RWPE1 (cell line): ENCODE measurements at regions not wholly inside any gene's neighbourhood (a gene's known extent, or its start where the extent isn't known, plus 50 kb on each side); places are given as distances from the start of the nearest gene placed in this dataset.
"Not testable (repeated sequence)": the region's sequence is repeated elsewhere in the genome, so short reads cannot be mapped to it uniquely, and the experiment has no call there.

Experiments used
- CTCF ChIA-PET: fragments of 350-600 bp; sonication (Branson Sonifier 250); formaldehyde crosslinking; extraction: SDS; loops from one replicate; lab custom pipeline; 2021; lab: Yijun Ruan, JAX
- POLR2A ChIA-PET: fragments of 400-600 bp; formaldehyde crosslinking; extraction: SDS; loops from one replicate; lab custom pipeline; 2020; ENCODE audit warnings: antibody characterized with exemption; ENCODE audit not compliant: low non-redundant PET; lab: Yijun Ruan, JAX
- DNase-seq: peaks from one replicate; pipeline ENCODE4 v3.0.0; 2012; ENCODE audit warnings: low spot score
- H3K27ac ChIP-seq: fragments of 450-650 bp; 2 replicates; pipeline ENCODE4 v1.5.1; 2017
- TF ChIP-seq, protein P1 (sequence below): fragments of 450-650 bp; conservative IDR thresholded peaks from 2 replicates; pipeline ENCODE4 v1.5.1; 2017; ENCODE audit warnings: low read depth, mild to moderate bottlenecking

DNA sequence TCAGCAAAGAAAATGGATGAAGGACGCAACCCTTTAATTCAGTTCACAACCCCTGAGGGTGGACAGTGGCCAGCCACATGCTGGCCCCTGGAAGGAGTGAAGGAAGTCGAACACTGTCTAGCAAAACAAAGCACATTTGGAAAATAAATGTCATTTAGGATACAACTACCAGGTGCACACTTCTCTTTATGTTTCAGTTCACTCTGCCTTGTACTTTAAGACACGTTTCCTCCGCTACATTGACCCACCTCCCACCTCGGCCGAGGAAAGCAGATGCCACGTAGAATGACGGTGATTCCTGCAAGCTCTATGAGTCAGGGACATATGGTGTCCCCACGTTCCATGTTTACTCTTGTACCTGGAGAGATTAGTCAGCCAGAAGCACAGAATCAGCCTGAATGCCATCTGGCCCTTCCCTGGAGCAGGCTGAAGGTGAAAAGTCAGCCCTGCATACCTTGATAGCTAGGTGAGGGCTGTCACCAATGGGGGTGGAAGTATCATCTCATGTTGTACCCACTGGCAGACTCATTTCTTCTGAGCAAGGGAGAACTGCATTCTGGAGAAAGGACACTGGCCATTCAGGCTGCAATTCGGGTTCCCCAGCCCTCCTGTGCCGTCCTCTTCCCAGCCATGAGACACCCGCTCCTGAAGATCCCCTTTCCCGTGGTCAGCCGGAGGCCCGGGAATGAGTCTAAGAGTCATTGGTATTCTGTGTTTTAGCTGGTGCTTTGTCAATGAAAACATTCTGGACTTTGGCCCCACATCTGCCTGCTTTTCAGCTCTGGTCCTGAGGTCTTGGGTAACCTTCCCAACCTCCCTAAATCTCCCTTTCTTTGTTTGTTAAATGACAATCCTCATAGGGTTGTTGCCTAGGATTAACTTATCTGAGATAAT lies 60.6 kb downstream of the FOXA2 start:
- H3K27ac ChIP-seq: no peak overlapping the region
- TF ChIP-seq, protein P1, sequence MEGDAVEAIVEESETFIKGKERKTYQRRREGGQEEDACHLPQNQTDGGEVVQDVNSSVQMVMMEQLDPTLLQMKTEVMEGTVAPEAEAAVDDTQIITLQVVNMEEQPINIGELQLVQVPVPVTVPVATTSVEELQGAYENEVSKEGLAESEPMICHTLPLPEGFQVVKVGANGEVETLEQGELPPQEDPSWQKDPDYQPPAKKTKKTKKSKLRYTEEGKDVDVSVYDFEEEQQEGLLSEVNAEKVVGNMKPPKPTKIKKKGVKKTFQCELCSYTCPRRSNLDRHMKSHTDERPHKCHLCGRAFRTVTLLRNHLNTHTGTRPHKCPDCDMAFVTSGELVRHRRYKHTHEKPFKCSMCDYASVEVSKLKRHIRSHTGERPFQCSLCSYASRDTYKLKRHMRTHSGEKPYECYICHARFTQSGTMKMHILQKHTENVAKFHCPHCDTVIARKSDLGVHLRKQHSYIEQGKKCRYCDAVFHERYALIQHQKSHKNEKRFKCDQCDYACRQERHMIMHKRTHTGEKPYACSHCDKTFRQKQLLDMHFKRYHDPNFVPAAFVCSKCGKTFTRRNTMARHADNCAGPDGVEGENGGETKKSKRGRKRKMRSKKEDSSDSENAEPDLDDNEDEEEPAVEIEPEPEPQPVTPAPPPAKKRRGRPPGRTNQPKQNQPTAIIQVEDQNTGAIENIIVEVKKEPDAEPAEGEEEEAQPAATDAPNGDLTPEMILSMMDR: no peak
- CTCF ChIA-PET: no interaction called here
- POLR2A ChIA-PET: no interaction called here
- DNase-seq: no peak

DNA sequence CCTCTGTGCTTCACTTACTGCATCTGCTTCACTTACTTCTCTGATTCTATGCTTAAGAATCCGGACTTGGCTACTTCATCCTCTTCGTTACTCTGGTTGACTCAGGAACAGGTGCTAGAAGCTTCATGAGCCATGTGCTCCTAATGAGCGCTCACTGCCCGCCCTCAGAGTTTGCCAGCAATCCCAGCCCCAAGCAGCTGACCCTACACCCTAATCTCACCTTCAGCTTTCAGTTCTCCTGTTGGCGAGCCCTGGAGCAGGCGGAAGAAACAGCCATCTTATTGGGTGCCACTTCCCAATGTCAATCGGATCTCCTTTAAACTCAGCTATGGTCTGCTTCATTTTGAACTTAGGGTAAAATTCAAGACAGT lies 61.3 kb downstream of the FOXA2 start:
- no peak overlapping the region for H3K27ac ChIP-seq
- TF ChIP-seq, protein P1: no peak
- ChIA-PET POLR2A (no interaction called here), CTCF (no interaction called here)
- no peak for DNase-seq

DNA sequence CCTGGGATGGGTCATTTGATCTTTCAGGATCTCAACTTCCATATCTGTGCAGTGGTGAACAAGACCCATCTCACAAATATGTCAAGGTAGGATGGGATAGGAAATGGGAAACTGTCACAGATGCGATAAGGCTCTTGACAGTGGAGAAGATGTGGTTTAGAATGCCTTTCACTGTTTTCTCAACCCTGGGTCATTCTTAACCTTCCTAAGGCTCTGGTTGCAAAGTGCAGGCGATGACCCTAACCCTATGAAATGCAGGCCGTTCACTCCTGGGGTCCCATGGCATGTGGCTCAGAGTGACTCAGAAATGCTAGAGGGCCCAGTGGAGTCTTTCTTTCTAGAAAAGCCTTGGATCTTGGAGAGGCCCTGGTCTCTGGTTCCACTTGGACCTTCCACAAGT lies 61.7 kb downstream of the FOXA2 start:
- DNase-seq: no peak
- H3K27ac ChIP-seq: no peak overlapping the region
- TF ChIP-seq, protein P1: no peak
- ChIA-PET CTCF (no interaction called here), POLR2A (no interaction called here)

DNA sequence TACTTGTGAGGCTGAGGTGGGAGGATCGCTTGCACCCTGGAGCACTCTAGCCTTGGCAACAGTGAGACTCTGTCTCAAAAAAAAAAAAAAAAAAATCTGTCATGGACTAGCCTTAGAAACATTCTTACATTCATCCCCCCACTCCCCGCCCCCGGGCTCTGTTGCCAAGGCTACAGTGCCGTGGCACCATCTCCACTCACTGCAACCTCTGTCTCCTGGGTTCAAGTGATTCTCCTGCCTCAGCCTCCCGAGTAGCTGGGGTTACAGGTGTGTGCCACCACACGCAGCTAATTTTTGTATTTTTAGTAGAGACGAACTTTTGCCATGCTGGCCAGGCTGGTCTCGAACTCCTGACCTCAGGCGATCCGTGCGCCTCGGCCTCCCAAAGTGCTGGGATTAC lies 62.4 kb downstream of the FOXA2 start:
- CTCF ChIA-PET, POLR2A ChIA-PET, DNase-seq, H3K27ac ChIP-seq: not testable (repeated sequence)

DNA sequence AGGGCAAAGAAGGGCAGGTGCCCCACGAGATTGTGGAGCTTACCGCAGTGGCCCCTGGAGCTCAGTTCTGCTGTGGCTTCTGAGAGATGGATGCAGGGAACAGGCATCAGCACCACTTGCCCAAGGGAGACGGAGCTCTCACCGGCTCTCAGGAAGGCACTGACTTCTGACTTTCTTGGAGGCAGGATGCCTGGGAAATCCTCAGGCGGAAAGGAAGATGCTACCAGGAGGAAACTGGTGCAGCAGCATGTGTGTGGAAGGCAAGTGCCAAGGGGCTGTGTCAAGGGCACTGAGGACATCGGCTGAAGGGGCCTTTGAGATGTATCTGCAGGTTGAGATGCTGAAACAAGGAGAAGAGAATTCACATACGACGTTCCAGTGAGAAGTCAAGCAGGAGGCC lies 64.0 kb downstream of the FOXA2 start:
- DNase-seq: no peak
- H3K27ac ChIP-seq: no peak overlapping the region
- ChIA-PET CTCF (interaction anchor here (0.7 kb wide), 1 partner anchor 102 kb away, joined by 3 read pairs; no protein-coding TSS in a partner anchor), POLR2A (interaction anchor here (0.5 kb wide), 1 partner anchor 27 kb away, joined by 3 read pairs; no protein-coding TSS in a partner anchor)
- TF ChIP-seq, protein P1: no peak

DNA sequence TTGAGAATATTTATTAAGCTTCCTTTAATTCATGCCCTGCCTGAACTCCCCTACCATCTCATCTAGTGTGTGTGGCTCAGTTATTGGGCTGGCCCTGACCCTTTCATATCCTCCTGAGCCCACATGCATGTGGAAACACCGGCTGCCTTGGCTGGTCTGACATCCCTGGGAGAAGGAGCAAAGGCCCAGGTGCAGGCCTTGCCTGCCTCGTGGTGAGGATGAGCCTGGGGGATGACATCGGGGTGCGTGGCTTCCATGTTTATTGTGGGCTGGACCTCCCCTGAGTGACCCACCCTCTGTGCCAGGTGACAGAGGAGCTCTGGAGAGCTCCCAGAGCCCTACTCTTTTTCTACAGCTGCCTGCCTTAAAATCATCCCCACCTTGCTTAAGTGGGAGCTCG lies 69.1 kb downstream of the FOXA2 start:
- no peak overlapping the region for H3K27ac ChIP-seq
- TF ChIP-seq, protein P1: no peak
- DNase-seq: no peak
- CTCF ChIA-PET: interaction anchor here (1.1 kb wide), 1 partner anchor 71 kb away, joined by 3 read pairs; no protein-coding TSS in a partner anchor
- POLR2A ChIA-PET: no interaction called here

DNA sequence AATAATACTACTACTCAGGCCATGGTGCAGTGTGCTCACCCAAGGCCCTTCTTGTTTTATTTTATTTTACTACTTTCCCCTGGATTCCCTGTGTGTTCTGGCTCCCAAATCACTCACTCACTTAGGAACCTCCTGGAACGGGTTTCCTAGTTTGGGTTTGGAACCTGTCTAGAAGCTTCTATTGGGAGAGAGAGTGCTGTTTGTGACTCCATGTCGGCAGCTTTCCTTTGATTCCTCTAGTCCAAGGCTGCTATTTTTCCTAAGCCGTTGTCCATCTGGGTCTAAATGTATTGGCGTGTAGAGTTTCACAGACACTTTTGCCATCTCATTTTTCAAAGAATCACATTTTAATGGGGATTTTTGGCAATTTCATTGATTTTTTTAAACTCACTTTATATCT lies 70.8 kb downstream of the FOXA2 start:
- DNase-seq: no peak
- TF ChIP-seq, protein P1: no peak
- POLR2A ChIA-PET: no interaction called here
- no peak overlapping the region for H3K27ac ChIP-seq
- CTCF ChIA-PET: no interaction called here
